Ovary (tissue), 7 donors: ENCODE measurements at regions not wholly inside any gene's neighbourhood (a gene's known extent, or its start where the extent isn't known, plus 50 kb on each side); places are given as distances from the start of the nearest gene placed in this dataset.
"Not testable (repeated sequence)": the region's sequence is repeated elsewhere in the genome, so short reads cannot be mapped to it uniquely, and the experiment has no call there.

ENCODE experiments used
- DNase-seq, 5 donors: peaks; one replicate each; pipeline ENCODE4 v3.0.0-alpha.2; 2019 to 2020
- H3K27ac ChIP-seq, 2 donors: fragments of 200-600 bp; one replicate each; pipeline versions ENCODE4 v1.5.1 to v1.8.0; 2019 to 2022
- H3K27me3 ChIP-seq: fragments of 200-600 bp; one replicate; pipeline ENCODE4 v1.8.0; 2022
- H3K36me3 ChIP-seq: fragments of 200-600 bp; sonication (generic); one replicate; pipeline ENCODE4 v1.5.1; 2019
- H3K4me1 ChIP-seq: one replicate; pipeline ENCODE4 v1.8.1; 2013; ENCODE audit warnings: mild to moderate bottlenecking, moderate library complexity; ENCODE audit not compliant: insufficient read depth
- H3K4me3 ChIP-seq: fragments of 200-600 bp; sonication (generic); one replicate; pipeline ENCODE4 v1.5.1; 2017
- H3K9me3 ChIP-seq, 2 donors: fragments of 200-600 bp in 1 of 2; sonication (generic) in 1 of 2; one replicate each; pipeline versions ENCODE4 v1.5.1 to v1.8.1; 2013 to 2019; ENCODE audit warnings: mild to moderate bottlenecking in 1 of 2, moderate library complexity in 1 of 2
- CTCF ChIP-seq, 3 donors: fragments of 450-650 bp in 2 of 3; fragments of 200-600 bp in 1 of 3; IDR thresholded peaks; one replicate each; pipeline versions ENCODE4 v1.5.1 to v1.8.0; 2016 to 2022; ENCODE audit warnings: antibody characterized with exemption in 3 of 3, mild to moderate bottlenecking in 1 of 3
- EP300 ChIP-seq: sonication (generic); formaldehyde crosslinking; IDR thresholded peaks from one replicate; pipeline ENCODE4 v1.6.1; 2017; ENCODE audit warnings: antibody characterized with exemption
- POLR2A ChIP-seq: fragments of 450-650 bp; IDR thresholded peaks from one replicate; pipeline ENCODE4 v1.6.1; 2017; ENCODE audit warnings: antibody characterized with exemption, mild to moderate bottlenecking, moderate library complexity
- WGBS, 3 donors: extraction: QIAGEN DNeasy Blood & Tissue Kit in 1 of 3; methylation state at CpG; one replicate each; pipeline versions ENCODE4 v1.1.5 to v1.1.7; 2013 to 2017; 5-methylcytosine and 5-hydroxymethylcytosine counted together
- intact Hi-C, 4 donors: fragments of 100-400 bp; cut with DNase I; formaldehyde crosslinking; loops; one replicate each; pipeline versions ENCODE4 v1.11.0 to v1.15.1; 2022 to 2023
- donor health status: DM: no; HTN: no; CAD: no; lungs with moderate emphysema.
- donor health status: DM: no; HTN: no; CAD: no.
- donor health status: Bipolar disorder and iron deficiency.
- donor health status: DM: no; HTN: no; CAD: no.
- donor health status: DM: yes; HTN: yes; CAD: no.

DNA sequence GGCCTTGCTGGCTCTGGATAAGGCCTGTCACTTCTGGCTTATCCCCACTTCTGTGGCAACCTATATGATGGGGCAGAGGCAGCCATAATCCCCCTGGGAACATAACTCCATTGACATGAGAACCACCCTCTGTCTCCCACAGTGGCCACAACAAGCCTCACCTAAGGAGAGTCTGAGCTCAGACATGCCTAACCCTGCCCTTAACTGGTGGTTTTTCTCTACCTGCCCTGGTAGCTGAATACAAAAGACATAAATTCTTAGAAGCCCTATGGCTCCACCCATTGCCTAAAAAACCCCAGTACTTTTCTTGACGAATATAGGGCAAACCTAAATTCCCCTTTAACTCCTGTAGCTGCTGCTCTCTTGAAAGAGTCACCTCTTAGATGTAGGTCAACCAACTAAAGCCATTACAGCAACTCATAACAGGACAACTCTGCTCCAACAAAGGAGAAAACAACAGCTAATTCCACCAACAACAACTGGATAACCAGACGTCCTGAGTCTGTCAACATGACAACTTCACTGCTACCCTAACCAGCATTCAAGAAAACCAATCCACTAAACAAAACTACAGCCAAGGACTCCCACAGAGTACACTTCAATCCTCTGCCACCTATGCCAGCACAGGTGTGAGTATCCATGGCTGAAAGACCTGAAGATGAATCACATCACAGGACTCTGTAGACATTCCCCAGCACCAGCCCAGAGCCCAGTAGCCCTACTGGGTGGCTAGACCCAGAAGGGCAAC is 427.7 kb downstream of the PRELID2 start:
- TF ChIP-seq EP300 (no peak), CTCF (IDR thresholded peaks at IDR 0.05) (no peak), POLR2A (no peak)
- Histone ChIP-seq H3K9me3 (peaks cover 0 to 2% of the 10 kb centered on the region in 2 donors), H3K4me1 (no peaks in the 10 kb centered on the region), H3K27me3 (no peaks in the 10 kb centered on the region), H3K36me3 (no peaks in the 10 kb centered on the region), H3K4me3 (no peak overlapping the region), H3K27ac (no peak overlapping the region)
- DNase-seq, result no peak
- intact Hi-C loops, result loop anchor here in 1 of 4 donors (1.0 kb wide), 1 partner anchor 26 kb away; no protein-coding TSS in a partner anchor
- WGBS, 3 donors, result 58 to 86% (median 66%) methylated on average over 2 of the region's 2 CpGs

GRCh38 chr5:145403992-145404391 is 431.1 kb downstream of the PRELID2 start:
- H3K27me3 ChIP-seq, result no peaks in the 10 kb centered on the region

DNA sequence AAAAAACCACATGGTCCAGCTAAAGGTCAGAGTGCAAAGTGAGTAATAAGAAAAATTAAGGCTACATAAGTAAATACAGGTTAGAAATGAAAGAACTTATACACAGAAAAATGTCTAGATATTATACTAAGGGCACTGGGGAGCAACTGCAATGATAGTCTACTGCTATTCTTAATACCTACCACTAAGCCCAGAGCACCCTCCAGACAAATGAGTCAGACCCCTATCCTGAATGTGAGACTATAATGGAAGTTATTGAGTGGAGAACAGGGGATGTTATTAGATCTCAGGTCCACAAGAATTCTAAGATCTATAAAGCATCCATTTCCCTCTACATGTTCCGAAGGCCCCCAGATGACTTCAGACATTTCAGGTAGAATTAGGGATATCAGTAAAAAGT is 438.3 kb downstream of the PRELID2 start:
- no peaks in the 10 kb centered on the region for H3K9me3 ChIP-seq
- H3K4me3 ChIP-seq, result no peak overlapping the region
- WGBS, 3 donors, result 94 to 100% (median 98%) methylated on average over 1 of the region's 1 CpG
- no peak overlapping the region for H3K27ac ChIP-seq
- no peak for TF ChIP-seq CTCF (IDR thresholded peaks at IDR 0.05)
- no peak for TF ChIP-seq EP300
- TF ChIP-seq POLR2A, result no peak
- intact Hi-C loops, result no loop called here
- H3K36me3 ChIP-seq, result no peaks in the 10 kb centered on the region
- no peaks in the 10 kb centered on the region for H3K27me3 ChIP-seq
- no peak for DNase-seq
- no peaks in the 10 kb centered on the region for H3K4me1 ChIP-seq

More at GRCh38 chr5:145403992-145404391, 431.1 kb downstream of the PRELID2 start:
- intact Hi-C loops, result no loop called here
- no peak for DNase-seq
- WGBS, 3 donors, result 94 to 96% (median 95%) methylated on average over 7 of the region's 7 CpGs
- Histone ChIP-seq H3K4me3 (no peak overlapping the region), H3K36me3 (no peaks in the 10 kb centered on the region), H3K4me1 (no peaks in the 10 kb centered on the region), H3K9me3 (peaks cover 0 to 2% of the 10 kb centered on the region in 2 donors), H3K27ac (no peak overlapping the region)
- TF ChIP-seq EP300 (no peak), CTCF (IDR thresholded peaks at IDR 0.05) (no peak), POLR2A (no peak)

- H3K27ac ChIP-seq, intact Hi-C loops, H3K36me3 ChIP-seq, H3K4me3 ChIP-seq, DNase-seq, H3K4me1 ChIP-seq, H3K27me3 ChIP-seq, H3K9me3 ChIP-seq: not testable (repeated sequence)
- 66 to 73% (median 71%) methylated on average over 7 of the region's 7 CpGs for WGBS, 3 donors
Observed at GRCh38 chr5:145395151-145395550, 440.0 kb downstream of the PRELID2 start.

- TF ChIP-seq EP300 (no peak), CTCF (IDR thresholded peaks at IDR 0.05) (no peak), POLR2A (no peak)
- H3K27me3 ChIP-seq, result no peaks in the 10 kb centered on the region
- intact Hi-C loops, result no loop called here
- H3K36me3 ChIP-seq, result no peaks in the 10 kb centered on the region
- H3K9me3 ChIP-seq, result no peaks in the 10 kb centered on the region
- no peaks in the 10 kb centered on the region for H3K4me1 ChIP-seq
- 68 to 72% (median 68%) methylated on average over 3 of the region's 3 CpGs for WGBS, 3 donors
- no peak overlapping the region for H3K4me3 ChIP-seq
- no peak for DNase-seq
- no peak overlapping the region for H3K27ac ChIP-seq
Observed at GRCh38 chr5:145393426-145393825, 441.7 kb downstream of the PRELID2 start.
